ENCODE measurements at regions not wholly inside any gene's neighbourhood (a gene's known extent, or its start where the extent isn't known, plus 50 kb on each side); places are given as distances from the start of the nearest gene placed in this dataset.

DNA sequence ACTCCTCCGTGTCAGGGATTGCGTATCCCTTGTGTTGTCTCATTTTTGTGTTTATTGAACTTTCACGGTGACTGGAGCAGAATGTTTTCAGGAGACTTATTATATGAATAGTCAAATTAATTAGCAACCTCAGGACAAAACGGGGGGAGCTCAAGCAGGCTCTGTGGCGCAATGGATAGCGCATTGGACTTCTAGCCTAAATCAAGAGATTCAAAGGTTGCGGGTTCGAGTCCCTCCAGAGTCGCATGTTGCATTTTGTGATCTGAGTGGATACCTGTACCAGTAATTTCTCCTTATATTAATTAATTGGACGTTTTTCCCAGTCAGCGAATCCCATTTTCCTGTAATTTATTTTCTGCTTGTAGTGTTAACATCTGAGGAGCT is 89.1 kb upstream of the ZNF184 start:
- no peaks in the 10 kb centered on the region for H3K36me3 Mint-ChIP-seq (ENCODE audit: insufficient read depth in 1 of 3, low read depth in 3 of 3)
- Histone ChIP-seq H3K4me1 (ENCODE audit: insufficient read depth, low read length) (no peaks in the 10 kb centered on the region), H3K79me2 (ENCODE audit: insufficient read depth, low read length) (no peaks in the 10 kb centered on the region), H3K23me2 (ENCODE audit: insufficient read length, low read depth, low read length, poor library complexity, severe bottlenecking) (peaks cover 11% of the 10 kb centered on the region), H3K14ac (ENCODE audit: insufficient read depth, low read length) (no peak overlapping the region), H3K23ac (ENCODE audit: insufficient read length, low read depth, low read length) (no peak overlapping the region), H3K56ac (ENCODE audit: insufficient read length, low read depth, low read length) (no peak overlapping the region), H2AK5ac (ENCODE audit: insufficient read length, low read length) (no peak overlapping the region), H4K5ac (ENCODE audit: insufficient read length, low read depth, low read length) (no peak overlapping the region), H3T11ph (ENCODE audit: low read length) (no peak overlapping the region), H2BK20ac (ENCODE audit: low read depth, low read length, poor library complexity, severe bottlenecking) (no peak overlapping the region), H3K4me2 (ENCODE audit: insufficient read depth, insufficient read length, low read length) (peak overlapping the region; percentile 59), H3K9ac (ENCODE audit: extremely low read depth, insufficient read length, low read length) (no peak overlapping the region), H3K27ac (ENCODE audit: insufficient read length, low read depth, low read length) (no peak overlapping the region), H3K27me3 (ENCODE audit: insufficient read depth, low read length) (no peaks in the 10 kb centered on the region), H4K20me1 (ENCODE audit: control insufficient read depth, insufficient read depth, insufficient read length) (no peaks in the 10 kb centered on the region), H3K9me3 (ENCODE audit: control insufficient read depth, low read depth, low read length) (no peaks in the 10 kb centered on the region), H3K4ac (ENCODE audit: low read depth, low read length) (no peak overlapping the region), H3K18ac (ENCODE audit: insufficient read length, low read depth, low read length) (no peak overlapping the region), H2BK120ac (ENCODE audit: low read depth, low read length, poor library complexity, severe bottlenecking) (no peak overlapping the region), H4K91ac (ENCODE audit: insufficient read length, low read depth, low read length) (no peak overlapping the region), H2BK15ac (ENCODE audit: low read depth, low read length) (no peak overlapping the region), H2BK5ac (ENCODE audit: insufficient read length, low read length) (no peak overlapping the region), H2BK12ac (ENCODE audit: insufficient read length, low read depth, low read length) (no peak overlapping the region), H4K8ac (replicated peaks; ENCODE audit: insufficient read length, low read depth, low read length) (no peak overlapping the region), H3K79me1 (ENCODE audit: insufficient read depth, low read depth, low read length, poor library complexity, severe bottlenecking) (no peaks in the 10 kb centered on the region), H2AFZ (ENCODE audit: low read length) (no peak overlapping the region)
- no peak for DNase-seq
- WGBS (ENCODE audit: extremely low coverage, insufficient read length, low lambda C conversion rate), result no CpG with 5 or more reads among the region's 11 CpGs
- H3K27ac Mint-ChIP-seq, result no peak overlapping the region
- H3K4me1 Mint-ChIP-seq, result peaks cover 9 to 12% of the 10 kb centered on the region in 2 experiments
- peaks cover 34% of the 10 kb centered on the region for H3K27me3 Mint-ChIP-seq (ENCODE audit: low read depth)
- no peaks in the 10 kb centered on the region; a peak in 1 of 5 replicates for H3K9me3 Mint-ChIP-seq
- TF ChIP-seq, protein P1, sequence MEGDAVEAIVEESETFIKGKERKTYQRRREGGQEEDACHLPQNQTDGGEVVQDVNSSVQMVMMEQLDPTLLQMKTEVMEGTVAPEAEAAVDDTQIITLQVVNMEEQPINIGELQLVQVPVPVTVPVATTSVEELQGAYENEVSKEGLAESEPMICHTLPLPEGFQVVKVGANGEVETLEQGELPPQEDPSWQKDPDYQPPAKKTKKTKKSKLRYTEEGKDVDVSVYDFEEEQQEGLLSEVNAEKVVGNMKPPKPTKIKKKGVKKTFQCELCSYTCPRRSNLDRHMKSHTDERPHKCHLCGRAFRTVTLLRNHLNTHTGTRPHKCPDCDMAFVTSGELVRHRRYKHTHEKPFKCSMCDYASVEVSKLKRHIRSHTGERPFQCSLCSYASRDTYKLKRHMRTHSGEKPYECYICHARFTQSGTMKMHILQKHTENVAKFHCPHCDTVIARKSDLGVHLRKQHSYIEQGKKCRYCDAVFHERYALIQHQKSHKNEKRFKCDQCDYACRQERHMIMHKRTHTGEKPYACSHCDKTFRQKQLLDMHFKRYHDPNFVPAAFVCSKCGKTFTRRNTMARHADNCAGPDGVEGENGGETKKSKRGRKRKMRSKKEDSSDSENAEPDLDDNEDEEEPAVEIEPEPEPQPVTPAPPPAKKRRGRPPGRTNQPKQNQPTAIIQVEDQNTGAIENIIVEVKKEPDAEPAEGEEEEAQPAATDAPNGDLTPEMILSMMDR (conservative IDR thresholded peaks at IDR 0.05), result no peak
- H3K4me3 Mint-ChIP-seq, result peak overlapping the region; percentile 77 to 83
